ENCODE measurements at regions not wholly inside any gene's neighbourhood (a gene's known extent, or its start where the extent isn't known, plus 50 kb on each side); places are given as distances from the start of the nearest gene placed in this dataset.

GRCh38 chr1:81298266-81298665 lies 502.5 kb upstream of the ADGRL2 start:
- Mint-ChIP-seq H3K4me1 (ENCODE audit: low read depth) (no peaks in the 10 kb centered on the region), H3K27ac (no peak overlapping the region), H3K9me3 (no peaks in the 10 kb centered on the region), H3K4me3 (no peak overlapping the region), H3K36me3 (ENCODE audit: low read depth) (no peaks in the 10 kb centered on the region), H3K27me3 (ENCODE audit: insufficient read depth) (peaks cover 2% of the 10 kb centered on the region)
- DNase-seq: no peak
- TF ChIP-seq CTCF (IDR thresholded peaks at IDR 0.05): no peak

- no peaks in the 10 kb centered on the region for H3K4me1 Mint-ChIP-seq (ENCODE audit: low read depth)
- no peak for DNase-seq
- H3K36me3 Mint-ChIP-seq (ENCODE audit: low read depth): no peaks in the 10 kb centered on the region
- TF ChIP-seq CTCF (IDR thresholded peaks at IDR 0.05): no peak
- H3K9me3 Mint-ChIP-seq: no peaks in the 10 kb centered on the region
- no peak overlapping the region for H3K27ac Mint-ChIP-seq
- H3K4me3 Mint-ChIP-seq: no peak overlapping the region
- no peaks in the 10 kb centered on the region; the same call in 1 of the 2 replicates for H3K27me3 Mint-ChIP-seq (ENCODE audit: insufficient read depth)
These were observed 504.1 kb upstream of the ADGRL2 start for GRCh38 chr1:81296601-81297000.

GRCh38 chr1:81290326-81290725 lies 510.4 kb upstream of the ADGRL2 start:
- Mint-ChIP-seq H3K36me3 (ENCODE audit: low read depth) (no peaks in the 10 kb centered on the region), H3K4me3 (no peak overlapping the region), H3K27ac (no peak overlapping the region), H3K27me3 (ENCODE audit: insufficient read depth) (peaks cover 2% of the 10 kb centered on the region; the same call in 1 of the 2 replicates), H3K9me3 (no peaks in the 10 kb centered on the region), H3K4me1 (ENCODE audit: low read depth) (no peaks in the 10 kb centered on the region)
- TF ChIP-seq CTCF (IDR thresholded peaks at IDR 0.05): no peak
- DNase-seq: no peak

GRCh38 chr1:81288689-81289088 lies 512.0 kb upstream of the ADGRL2 start:
- peaks cover 2% of the 10 kb centered on the region; the same call in 1 of the 2 replicates for H3K27me3 Mint-ChIP-seq (ENCODE audit: insufficient read depth)

GRCh38 chr1:81287411-81288080 lies 513.2 kb upstream of the ADGRL2 start:
- Mint-ChIP-seq H3K4me1 (ENCODE audit: low read depth) (no peaks in the 10 kb centered on the region), H3K9me3 (no peaks in the 10 kb centered on the region), H3K27ac (no peak overlapping the region), H3K27me3 (ENCODE audit: insufficient read depth) (peaks cover 2% of the 10 kb centered on the region; the same call in 1 of the 2 replicates), H3K4me3 (no peak overlapping the region), H3K36me3 (ENCODE audit: low read depth) (no peaks in the 10 kb centered on the region)
- TF ChIP-seq CTCF (IDR thresholded peaks at IDR 0.05): no peak
- DNase-seq: no peak

More at GRCh38 chr1:81288689-81289088, 512.0 kb upstream of the ADGRL2 start:
- TF ChIP-seq CTCF (IDR thresholded peaks at IDR 0.05): no peak
- H3K4me1 Mint-ChIP-seq (ENCODE audit: low read depth): no peaks in the 10 kb centered on the region
- no peaks in the 10 kb centered on the region for H3K36me3 Mint-ChIP-seq (ENCODE audit: low read depth)
- no peak overlapping the region for H3K4me3 Mint-ChIP-seq
- H3K9me3 Mint-ChIP-seq: no peaks in the 10 kb centered on the region
- H3K27ac Mint-ChIP-seq: no peak overlapping the region
- no peak for DNase-seq

All from HFFc6 (cell line).